ENCODE measurements at regions not wholly inside any gene's neighbourhood (a gene's known extent, or its start where the extent isn't known, plus 50 kb on each side); places are given as distances from the start of the nearest gene placed in this dataset.

- no peak for TF ChIP-seq POLR2AphosphoS5 (IDR thresholded peaks at IDR 0.05; ENCODE audit: low read depth, low read length)
- TF ChIP-seq SUZ12 (IDR thresholded peaks at IDR 0.05; ENCODE audit: low read length) = no peak
Observed at GRCh38 chr2:64328756-64329155, 125.2 kb upstream of the LGALSL start.

All from H1 (cell line).